ENCODE measurements at regions not wholly inside any gene's neighbourhood (a gene's known extent, or its start where the extent isn't known, plus 50 kb on each side); places are given as distances from the start of the nearest gene placed in this dataset.

GRCh38 chr16:9256196-9256595, 164.8 kb downstream of the HAPSTR1 start:
- peak in 1 of 2 experiments; percentile 0 for DNase-seq

DNA sequence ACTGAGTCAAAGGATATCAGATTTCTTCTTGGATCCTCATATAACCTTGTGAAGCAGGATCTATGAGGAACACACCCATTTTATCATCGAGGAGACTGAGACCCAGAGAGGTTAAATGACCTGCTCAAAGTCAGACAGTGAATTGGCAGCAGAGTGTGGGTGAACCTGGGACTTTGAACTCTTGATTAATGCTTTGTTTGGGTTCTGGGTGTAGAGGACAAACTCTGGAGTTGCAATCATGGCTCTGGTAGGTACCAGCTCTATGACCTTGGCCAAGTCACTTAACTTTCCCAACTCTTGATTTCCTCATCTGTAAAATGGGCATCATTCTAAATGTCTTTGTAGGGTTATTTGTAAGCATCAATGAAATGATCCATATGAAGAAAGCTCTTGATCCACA, 166.4 kb downstream of the HAPSTR1 start:
- no peak for DNase-seq

DNA sequence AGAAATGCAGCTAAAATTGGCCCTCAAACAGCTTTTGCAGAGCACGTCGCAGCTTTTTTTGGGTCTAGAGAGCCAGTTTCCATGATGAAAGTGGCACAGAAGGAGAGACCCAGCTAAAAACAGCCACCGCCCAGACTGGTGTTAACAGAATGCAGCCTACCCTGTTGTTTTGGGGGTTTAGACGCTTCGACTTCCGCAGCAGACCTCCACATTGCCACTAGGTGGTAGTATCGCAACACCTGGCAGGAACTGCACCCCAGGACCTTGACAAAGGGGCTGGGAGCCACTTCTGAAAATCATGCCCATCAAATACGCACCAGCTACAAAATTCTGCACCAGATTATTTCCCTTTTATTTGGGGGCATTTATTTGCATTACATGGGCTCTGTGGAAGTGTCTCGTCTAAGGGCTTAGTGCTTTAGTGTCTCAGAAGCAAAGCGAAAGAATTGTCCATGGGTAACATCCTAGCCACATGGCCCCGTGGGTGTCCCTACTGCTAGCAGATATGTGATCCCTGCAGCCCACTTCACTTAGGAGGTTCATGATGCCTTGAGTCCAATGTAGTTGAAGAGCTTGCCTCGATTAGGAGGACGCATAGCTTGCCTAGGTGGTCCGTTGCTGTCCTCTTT, 167.1 kb downstream of the HAPSTR1 start:
- peak in 1 of 2 experiments; percentile 24 for DNase-seq

- no peak for DNase-seq
Measured at GRCh38 chr16:9259914-9260608, 168.6 kb downstream of the HAPSTR1 start.

DNA sequence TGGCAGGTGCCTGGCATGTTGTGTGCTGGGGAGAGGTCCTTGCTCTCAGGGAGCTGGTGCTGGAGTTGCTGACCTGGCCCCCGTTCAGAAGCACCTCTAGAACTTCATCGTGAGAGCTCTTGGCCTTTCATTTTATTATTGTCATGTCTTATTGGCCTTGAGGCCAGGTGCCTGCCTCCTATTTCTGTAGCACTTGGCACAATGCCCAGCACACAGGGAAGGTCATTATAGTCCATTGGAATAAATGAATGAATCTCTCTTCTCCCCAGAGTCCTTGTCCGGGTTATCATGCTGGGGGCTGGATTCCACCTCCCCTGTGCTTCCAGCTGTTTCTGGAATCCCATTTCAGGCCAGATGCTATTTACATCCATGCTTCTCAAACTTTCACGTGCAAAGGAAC, 169.2 kb downstream of the HAPSTR1 start:
- DNase-seq = no peak

DNA sequence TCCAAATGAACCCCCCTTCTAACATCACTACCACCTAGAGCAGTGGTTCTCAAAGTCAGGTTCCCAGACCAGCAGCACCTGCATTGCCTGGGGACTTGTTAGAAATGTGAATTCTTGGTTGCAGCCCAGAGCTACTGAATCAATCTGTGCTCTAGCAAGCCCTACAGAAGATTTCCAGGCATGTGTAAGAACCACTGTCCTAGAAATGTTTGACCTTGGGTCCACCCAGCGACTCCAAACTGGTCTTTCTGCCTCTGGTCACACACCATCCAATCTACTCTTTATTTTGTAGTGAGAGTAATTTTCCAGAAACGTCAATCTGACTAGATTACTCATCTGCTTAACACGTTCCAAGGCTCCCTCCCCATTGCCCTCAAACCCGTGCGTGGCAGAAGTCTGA, 169.9 kb downstream of the HAPSTR1 start:
- DNase-seq = no peak

- DNase-seq = no peak
Measured at GRCh38 chr16:9262941-9263715, 171.7 kb downstream of the HAPSTR1 start.

GRCh38 chr16:9264067-9264466, 172.6 kb downstream of the HAPSTR1 start:
- no peak for DNase-seq

GRCh38 chr16:9268446-9268845, 177.0 kb downstream of the HAPSTR1 start:
- no peak for DNase-seq

- DNase-seq = no peak
Measured at GRCh38 chr16:9270424-9270823, 179.0 kb downstream of the HAPSTR1 start.

GRCh38 chr16:9270941-9271340, 179.5 kb downstream of the HAPSTR1 start:
- no peak for DNase-seq

DNA sequence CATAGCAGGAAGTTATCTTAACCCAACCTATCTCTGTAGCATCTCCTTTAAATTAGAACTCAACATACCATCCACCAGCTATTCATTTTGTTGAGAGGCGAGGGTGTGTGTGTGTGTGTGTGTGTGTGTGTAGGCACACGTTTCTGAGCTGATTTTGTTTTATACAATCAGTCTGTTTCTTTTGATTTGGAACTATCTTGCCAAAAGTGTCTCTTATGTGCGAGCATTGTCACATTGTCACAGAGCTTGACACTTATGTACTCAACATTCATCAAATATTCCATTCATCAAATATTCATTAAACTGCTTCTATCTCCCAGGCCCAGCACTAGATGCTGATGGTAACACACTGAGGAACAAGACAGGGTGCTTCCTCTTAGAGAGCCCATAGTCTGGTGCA, 180.4 kb downstream of the HAPSTR1 start:
- DNase-seq = no peak

DNA sequence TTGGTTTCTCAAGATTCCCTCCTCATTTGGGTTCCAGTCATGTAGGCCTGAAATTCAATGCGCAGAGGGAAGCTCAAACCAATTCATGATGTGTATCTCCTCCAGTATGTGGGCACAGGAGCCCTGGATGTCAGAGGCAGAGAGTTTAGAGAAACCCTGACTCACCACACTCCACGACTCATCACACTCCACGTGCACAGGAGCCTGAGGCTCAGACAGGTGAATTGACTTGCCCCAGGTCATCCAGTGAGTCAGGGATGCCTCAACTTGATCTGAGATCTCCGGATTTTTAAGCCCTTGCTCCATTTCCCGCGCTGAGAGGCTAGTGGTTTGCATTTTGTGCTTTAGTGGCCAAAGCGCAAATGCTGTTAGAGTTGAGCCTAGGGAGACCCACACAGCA, 183.9 kb downstream of the HAPSTR1 start:
- no peak for DNase-seq

- no peak for DNase-seq
Measured at GRCh38 chr16:9275816-9276354, 184.4 kb downstream of the HAPSTR1 start.

- no peak for DNase-seq
Measured at GRCh38 chr16:9279291-9280068, 188.0 kb downstream of the HAPSTR1 start.

DNA sequence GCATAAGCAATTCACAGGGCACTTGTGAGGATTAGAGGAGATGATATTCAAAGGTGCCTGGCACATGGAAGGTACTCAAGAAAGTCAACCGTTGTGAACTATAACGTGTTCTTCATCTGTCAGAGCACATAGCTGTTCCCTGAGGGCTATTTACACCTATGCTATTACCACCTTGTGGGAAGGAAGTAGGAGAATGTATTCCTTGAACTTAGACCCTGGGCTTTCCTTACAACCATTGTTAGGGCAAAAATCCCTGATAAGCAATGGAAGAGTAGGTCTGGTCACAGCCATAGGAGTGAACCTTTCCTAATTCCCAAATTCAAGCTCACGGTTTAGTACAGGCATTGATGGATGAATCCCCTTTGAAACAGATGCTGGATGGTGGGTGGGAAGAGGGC, 188.6 kb downstream of the HAPSTR1 start:
- DNase-seq = no peak

GRCh38 chr16:9286930-9287329, 195.5 kb downstream of the HAPSTR1 start:
- DNase-seq = no peak

DNA sequence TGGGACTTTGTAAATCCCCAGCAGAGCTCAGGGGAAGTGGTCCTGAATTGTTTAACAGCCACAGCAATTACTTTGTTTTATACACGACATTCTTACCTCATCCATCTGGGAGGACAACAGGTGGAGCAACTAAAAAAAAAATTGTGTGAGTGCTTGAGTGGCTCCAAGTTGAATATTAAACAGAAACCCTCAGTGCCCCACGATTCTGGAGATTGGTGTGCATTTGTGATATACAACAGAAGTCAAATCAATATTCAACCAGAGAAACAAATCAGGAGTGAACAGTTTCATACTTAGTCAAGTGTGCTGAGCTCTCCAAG, 204.8 kb downstream of the HAPSTR1 start:
- no peak for DNase-seq

DNA sequence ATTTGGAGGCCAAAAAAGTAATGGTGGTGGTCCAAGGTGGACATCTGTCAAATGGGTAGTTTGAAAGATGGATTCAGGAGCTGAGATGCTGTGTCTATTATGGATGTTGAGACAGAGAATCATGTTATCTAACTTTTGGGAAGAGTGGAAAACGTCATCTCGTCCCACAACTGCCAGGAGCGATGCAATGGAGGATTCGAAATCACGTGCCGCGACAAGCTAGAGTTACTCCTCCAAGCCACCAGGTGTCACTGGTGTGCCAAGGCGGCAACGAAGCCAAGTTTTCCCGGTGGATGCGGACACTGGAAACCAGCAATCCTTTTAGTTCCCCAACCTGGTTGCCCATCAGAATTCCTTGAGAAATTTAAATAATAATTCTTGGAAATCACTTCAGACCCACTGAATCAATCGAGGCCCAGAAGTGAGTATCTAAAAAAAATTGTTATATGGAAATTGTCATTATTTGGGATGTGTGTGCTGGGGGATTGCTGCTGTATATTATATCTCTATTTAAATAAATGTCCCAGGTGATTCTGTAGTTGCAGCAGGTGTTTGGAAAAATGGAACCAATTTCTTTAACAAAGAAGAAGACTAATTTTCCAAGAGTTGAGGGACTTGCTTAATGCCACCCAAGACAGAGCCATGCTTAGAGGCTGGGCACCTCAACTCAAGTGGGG, 206.1 kb downstream of the HAPSTR1 start:
- DNase-seq = no peak

DNA sequence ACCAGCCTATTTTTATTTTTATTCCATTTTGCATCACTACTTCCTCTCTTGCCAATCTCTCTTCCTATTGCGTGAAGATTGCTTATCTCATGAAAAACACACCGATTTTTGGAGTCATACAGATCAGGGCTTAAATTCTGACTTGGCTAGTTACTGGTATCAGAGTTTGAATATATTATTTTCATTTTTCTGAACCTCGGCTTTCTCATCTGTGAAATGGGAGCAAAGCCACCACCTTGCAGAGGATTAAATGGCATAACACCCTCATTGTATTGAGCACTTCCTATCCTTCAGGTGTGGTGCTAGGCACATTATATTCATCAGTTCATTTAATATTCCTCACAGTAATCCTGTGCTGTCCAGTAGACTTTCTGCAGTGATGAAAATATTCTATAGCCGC, 208.8 kb downstream of the HAPSTR1 start:
- DNase-seq = no peak

GRCh38 chr16:9302072-9302471, 210.6 kb downstream of the HAPSTR1 start:
- no peak for DNase-seq

DNA sequence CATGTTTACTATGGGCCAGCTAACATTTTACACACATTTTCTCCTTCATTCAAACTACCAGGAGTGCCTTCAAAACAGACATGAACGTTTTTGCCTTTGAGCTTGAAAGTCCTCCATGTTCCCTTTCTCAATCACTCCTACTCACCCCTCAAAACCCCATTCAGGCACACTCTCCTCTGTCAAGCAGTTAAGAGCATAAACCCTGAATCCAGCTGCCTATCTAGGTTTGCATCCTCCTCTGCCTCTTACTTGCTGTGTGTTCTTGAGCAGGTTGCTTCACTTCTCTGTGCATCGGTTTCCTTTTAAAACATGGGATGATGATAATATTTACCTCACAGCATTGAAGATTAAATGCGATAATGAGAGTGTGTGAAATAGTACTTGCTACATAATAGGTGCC, 215.3 kb downstream of the HAPSTR1 start:
- DNase-seq = no peak

DNA sequence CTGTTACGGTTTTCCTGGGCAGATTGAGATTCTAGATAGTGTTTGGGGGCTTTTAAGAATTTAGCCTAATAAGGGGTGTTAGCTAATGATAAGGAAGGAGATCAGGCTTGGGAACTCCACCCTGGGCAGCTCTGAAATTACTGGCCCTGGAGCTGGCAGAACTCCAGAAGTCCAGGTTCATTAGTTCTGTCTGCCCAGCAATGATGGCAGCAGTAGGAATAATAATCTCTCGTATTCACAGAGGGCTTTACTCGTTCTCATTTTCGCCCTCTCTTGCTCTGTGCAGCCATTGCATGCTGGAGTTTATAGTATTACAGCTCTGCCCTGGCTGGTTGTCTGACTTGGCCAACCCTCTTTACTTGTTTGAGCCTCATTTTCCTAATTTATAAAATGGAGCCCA, 216.0 kb downstream of the HAPSTR1 start:
- no peak for DNase-seq
